Fibroblast of lung (primary cell): ENCODE measurements at regions not wholly inside any gene's neighbourhood (a gene's known extent, or its start where the extent isn't known, plus 50 kb on each side); places are given as distances from the start of the nearest gene placed in this dataset.

Experiments used
- DNase-seq, 2 donors: peaks; one replicate each; pipeline versions ENCODE4 v3.0.0 to v3.0.0-alpha.2; 2010; ENCODE audit warnings: low read depth in 2 of 2
- H2AFZ ChIP-seq: 2 replicates; pipeline ENCODE4 v1.5.1; 2012; ENCODE audit warnings: low read length, control low read depth, inconsistent platforms
- H3K27ac ChIP-seq: 2 replicates; pipeline ENCODE4 v1.5.1; 2011; ENCODE audit warnings: low read length, control low read depth; ENCODE audit not compliant: insufficient read depth
- H3K27me3 ChIP-seq: 2 replicates; pipeline ENCODE4 v1.5.1; 2011; ENCODE audit warnings: mild to moderate bottlenecking, low read length; ENCODE audit not compliant: control insufficient read depth, insufficient read depth
- H3K36me3 ChIP-seq: 2 replicates; pipeline ENCODE4 v1.5.1; 2011; ENCODE audit warnings: low read length; ENCODE audit not compliant: control insufficient read depth, insufficient read depth
- H3K4me1 ChIP-seq: 2 replicates; pipeline ENCODE4 v1.5.1; 2011; ENCODE audit warnings: low read length; ENCODE audit not compliant: control insufficient read depth, insufficient read depth; ENCODE audit errors: extremely low read depth
- H3K4me2 ChIP-seq: 2 replicates; pipeline ENCODE4 v1.5.1; 2011; ENCODE audit warnings: low read length, control low read depth; ENCODE audit not compliant: insufficient read depth; ENCODE audit errors: extremely low read depth
- H3K4me3 ChIP-seq, 4 experiments: fragments of 200-600 bp in 1 of 4; sonication (generic) in 1 of 4; replicated peaks in 1 of 4; 2 replicates each; pipeline ENCODE4 v1.5.1; 2011 to 2016; ENCODE audit warnings: low read length in 4 of 4, low read depth in 3 of 4, mild to moderate bottlenecking in 3 of 4, control low read depth in 2 of 4, inconsistent platforms in 1 of 4, mixed read lengths in 1 of 4; ENCODE audit not compliant: insufficient read depth in 1 of 4; ENCODE audit errors: control extremely low read depth in 1 of 4
- H3K79me2 ChIP-seq: 2 replicates; pipeline ENCODE4 v1.5.1; 2012; ENCODE audit warnings: mild to moderate bottlenecking, low read length, inconsistent platforms; ENCODE audit not compliant: control insufficient read depth, insufficient read depth
- H3K9ac ChIP-seq: 2 replicates; pipeline ENCODE4 v1.5.1; 2011; ENCODE audit warnings: mild to moderate bottlenecking, low read length, control low read depth; ENCODE audit not compliant: insufficient read depth
- H3K9me3 ChIP-seq: 2 replicates; pipeline ENCODE4 v1.5.1; 2012; ENCODE audit warnings: low read depth, low read length; ENCODE audit not compliant: control insufficient read depth, insufficient read depth
- H4K20me1 ChIP-seq: 2 replicates; pipeline ENCODE4 v1.5.1; 2011; ENCODE audit warnings: low read length; ENCODE audit not compliant: control insufficient read depth, insufficient read depth; ENCODE audit errors: extremely low read depth
- EZH2 ChIP-seq: IDR thresholded peaks from 2 replicates; pipeline ENCODE4 v1.5.1; 2012; ENCODE audit warnings: low read length, control low read depth, mild to moderate bottlenecking; ENCODE audit errors: missing control alignments
- TF ChIP-seq, protein P1 (sequence below), 2 donors: IDR thresholded peaks in 1 of 2; conservative IDR thresholded peaks in 1 of 2; 1 replicate in 1 of 2; 2 replicates in 1 of 2; pipeline ENCODE4 v1.5.1; 2011 to 2012; ENCODE audit warnings: low read length in 2 of 2, control low read depth in 1 of 2, inconsistent platforms in 1 of 2, low read depth in 1 of 2, mild to moderate bottlenecking in 1 of 2

DNA sequence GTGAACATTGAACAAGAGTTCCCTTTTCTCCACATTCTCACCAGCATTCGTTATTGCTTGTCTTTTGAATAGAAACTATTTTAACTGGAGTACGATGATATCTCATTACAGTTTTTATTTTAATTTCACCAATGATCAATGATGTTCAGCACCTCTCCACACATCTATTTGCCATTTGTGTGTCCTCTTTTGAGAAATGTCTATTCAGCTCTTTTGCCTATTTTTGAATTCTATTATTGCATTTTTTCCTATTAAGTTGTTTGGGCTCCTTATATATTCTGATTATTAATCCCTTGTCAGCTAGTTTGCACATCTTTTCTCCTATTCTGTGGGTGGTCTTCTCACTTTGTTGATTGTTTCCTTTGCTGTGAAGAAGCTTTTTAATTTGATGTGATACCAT is 241.1 kb upstream of the CTBP2 start:
- Histone ChIP-seq H3K4me3 (no peak overlapping the region), H3K27ac (no peak overlapping the region), H3K36me3 (no peaks in the 10 kb centered on the region), H3K27me3 (no peaks in the 10 kb centered on the region), H3K9ac (no peak overlapping the region), H3K9me3 (no peaks in the 10 kb centered on the region), H3K4me1 (no peaks in the 10 kb centered on the region), H3K4me2 (no peak overlapping the region), H4K20me1 (no peaks in the 10 kb centered on the region), H2AFZ (no peak overlapping the region), H3K79me2 (no peaks in the 10 kb centered on the region)
- TF ChIP-seq EZH2 = no peak
- no peak for DNase-seq

- TF ChIP-seq EZH2 = no peak
- TF ChIP-seq, protein P1, sequence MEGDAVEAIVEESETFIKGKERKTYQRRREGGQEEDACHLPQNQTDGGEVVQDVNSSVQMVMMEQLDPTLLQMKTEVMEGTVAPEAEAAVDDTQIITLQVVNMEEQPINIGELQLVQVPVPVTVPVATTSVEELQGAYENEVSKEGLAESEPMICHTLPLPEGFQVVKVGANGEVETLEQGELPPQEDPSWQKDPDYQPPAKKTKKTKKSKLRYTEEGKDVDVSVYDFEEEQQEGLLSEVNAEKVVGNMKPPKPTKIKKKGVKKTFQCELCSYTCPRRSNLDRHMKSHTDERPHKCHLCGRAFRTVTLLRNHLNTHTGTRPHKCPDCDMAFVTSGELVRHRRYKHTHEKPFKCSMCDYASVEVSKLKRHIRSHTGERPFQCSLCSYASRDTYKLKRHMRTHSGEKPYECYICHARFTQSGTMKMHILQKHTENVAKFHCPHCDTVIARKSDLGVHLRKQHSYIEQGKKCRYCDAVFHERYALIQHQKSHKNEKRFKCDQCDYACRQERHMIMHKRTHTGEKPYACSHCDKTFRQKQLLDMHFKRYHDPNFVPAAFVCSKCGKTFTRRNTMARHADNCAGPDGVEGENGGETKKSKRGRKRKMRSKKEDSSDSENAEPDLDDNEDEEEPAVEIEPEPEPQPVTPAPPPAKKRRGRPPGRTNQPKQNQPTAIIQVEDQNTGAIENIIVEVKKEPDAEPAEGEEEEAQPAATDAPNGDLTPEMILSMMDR (conservative IDR thresholded peaks at IDR 0.05 in 1 of 2, IDR thresholded peaks at IDR 0.05 in 1 of 2; ENCODE audit: low read depth in 1 of 2, low read length in 2 of 2) = no peak
- H3K4me2 ChIP-seq = no peak overlapping the region
- H3K9me3 ChIP-seq = no peaks in the 10 kb centered on the region
- H3K4me3 ChIP-seq = no peak overlapping the region
- no peaks in the 10 kb centered on the region for H3K27me3 ChIP-seq
- H3K27ac ChIP-seq = no peak overlapping the region
- H3K4me1 ChIP-seq = no peaks in the 10 kb centered on the region
- no peak overlapping the region for H2AFZ ChIP-seq
- H3K79me2 ChIP-seq = no peaks in the 10 kb centered on the region
- DNase-seq = no peak
- H3K36me3 ChIP-seq = no peaks in the 10 kb centered on the region
- H3K9ac ChIP-seq = no peak overlapping the region
- H4K20me1 ChIP-seq = no peaks in the 10 kb centered on the region
These were observed 238.9 kb upstream of the CTBP2 start for GRCh38 chr10:125399289-125399688.

DNA sequence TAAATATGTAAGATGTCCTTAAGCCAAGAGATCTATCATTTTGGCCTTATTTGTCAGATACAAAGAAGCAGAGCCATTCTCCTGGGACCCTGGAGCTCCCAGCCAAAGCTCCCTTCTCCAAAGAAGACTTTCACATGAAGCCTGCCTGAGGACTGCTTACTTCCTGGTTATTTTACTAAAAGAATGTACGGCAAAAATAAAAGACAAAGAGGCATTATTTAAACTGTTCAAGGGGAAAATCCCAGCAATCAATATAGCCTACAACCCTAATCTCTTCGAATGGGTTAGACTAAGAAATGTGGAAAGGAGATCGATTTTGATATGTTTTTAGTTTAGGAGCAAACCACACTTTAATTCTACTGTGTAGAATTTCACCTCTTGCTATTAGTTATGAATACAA is 237.9 kb upstream of the CTBP2 start:
- H3K4me2 ChIP-seq = no peak overlapping the region
- H3K9ac ChIP-seq = no peak overlapping the region
- H3K79me2 ChIP-seq = no peaks in the 10 kb centered on the region
- no peak overlapping the region for H3K27ac ChIP-seq
- no peaks in the 10 kb centered on the region for H3K9me3 ChIP-seq
- H4K20me1 ChIP-seq = no peaks in the 10 kb centered on the region
- H3K4me1 ChIP-seq = no peaks in the 10 kb centered on the region
- TF ChIP-seq, protein P1 (conservative IDR thresholded peaks at IDR 0.05 in 1 of 2, IDR thresholded peaks at IDR 0.05 in 1 of 2; ENCODE audit: low read depth in 1 of 2, low read length in 2 of 2) = no peak
- TF ChIP-seq EZH2 = no peak
- H3K36me3 ChIP-seq = no peaks in the 10 kb centered on the region
- no peak overlapping the region for H3K4me3 ChIP-seq
- H2AFZ ChIP-seq = no peak overlapping the region
- no peak for DNase-seq
- no peaks in the 10 kb centered on the region for H3K27me3 ChIP-seq
